Endothelial cell of umbilical vein (primary cell): ENCODE measurements at regions not wholly inside any gene's neighbourhood (a gene's known extent, or its start where the extent isn't known, plus 50 kb on each side); places are given as distances from the start of the nearest gene placed in this dataset.

ENCODE experiments used
- CTCF ChIP-seq, 2 donors: IDR thresholded peaks; 1 replicate in 1 of 2; 2 replicates in 1 of 2; pipeline ENCODE4 v1.5.1; 2011; ENCODE audit warnings: low read length in 2 of 2, mild to moderate bottlenecking in 2 of 2, moderate library complexity in 2 of 2, control low read depth in 1 of 2, inconsistent platforms in 1 of 2, low read depth in 1 of 2; ENCODE audit not compliant: insufficient read depth in 1 of 2; ENCODE audit errors: extremely low read depth in 1 of 2
- EZH2 ChIP-seq: IDR thresholded peaks from 2 replicates; pipeline ENCODE4 v1.6.1; 2012; ENCODE audit warnings: borderline replicate concordance, low read depth, mild to moderate bottlenecking, moderate library complexity, low read length, inconsistent platforms; ENCODE audit not compliant: severe bottlenecking
- FOS ChIP-seq: IDR thresholded peaks from 2 replicates; pipeline ENCODE4 v1.6.1; 2011; ENCODE audit warnings: mild to moderate bottlenecking, low read length, moderate library complexity, borderline replicate concordance; ENCODE audit not compliant: insufficient read depth
- GATA2 ChIP-seq: IDR thresholded peaks from 2 replicates; pipeline ENCODE4 v1.7.0; 2011; ENCODE audit warnings: low read depth, mild to moderate bottlenecking, moderate library complexity, mixed read lengths, low read length; ENCODE audit not compliant: insufficient read length, insufficient read depth
- POLR2A ChIP-seq: IDR thresholded peaks from 2 replicates; pipeline ENCODE4 v1.6.1; 2012; ENCODE audit warnings: low read depth, mild to moderate bottlenecking, control low read depth, low read length
- POLR2AphosphoS5 ChIP-seq: IDR thresholded peaks from 2 replicates; pipeline ENCODE4 v1.6.1; 2012; ENCODE audit warnings: low read depth, mild to moderate bottlenecking, control low read depth, low read length, moderate library complexity; ENCODE audit not compliant: insufficient read depth
- TF ChIP-seq, protein P1 (sequence below): IDR thresholded peaks from 2 replicates; pipeline ENCODE4 v1.6.1; 2011; ENCODE audit not compliant: insufficient read depth, insufficient read length

GRCh38 chr6:99838607-99839006, 155.4 kb downstream of the MCHR2 start:
- TF ChIP-seq CTCF (IDR thresholded peaks at IDR 0.05; ENCODE audit: extremely low read depth in 1 of 2, insufficient read depth in 1 of 2, low read depth in 1 of 2, low read length in 2 of 2) (no peak), POLR2AphosphoS5 (no peak), POLR2A (no peak), EZH2 (no peak), FOS (no peak), GATA2 (no peak)
- TF ChIP-seq, protein P1, sequence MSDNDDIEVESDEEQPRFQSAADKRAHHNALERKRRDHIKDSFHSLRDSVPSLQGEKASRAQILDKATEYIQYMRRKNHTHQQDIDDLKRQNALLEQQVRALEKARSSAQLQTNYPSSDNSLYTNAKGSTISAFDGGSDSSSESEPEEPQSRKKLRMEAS: no peak
